ENCODE measurements at regions not wholly inside any gene's neighbourhood (a gene's known extent, or its start where the extent isn't known, plus 50 kb on each side); places are given as distances from the start of the nearest gene placed in this dataset.

GRCh38 chr5:1936901-1937300 lies 54.2 kb upstream of the IRX4 start:
- H4K20me1 ChIP-seq (ENCODE audit: low read length): no peaks in the 10 kb centered on the region
- peak overlapping the region; percentile 33; the same call in 1 of the 2 replicates for H3K4me2 ChIP-seq (ENCODE audit: low read length)
- no peak overlapping the region for H3K9ac ChIP-seq (ENCODE audit: low read length)
- 0 out of 2 replicates have a peak, but pooled peaks cover 5% of the 10 kb centered on the region for H3K27me3 ChIP-seq (ENCODE audit: low read length)
- no peaks in the 10 kb centered on the region for H3K79me2 ChIP-seq (ENCODE audit: low read length)
- peak; percentile 31 for ATAC-seq
- TF ChIP-seq EZH2phosphoT487 (IDR thresholded peaks at IDR 0.05; ENCODE audit: borderline replicate concordance, low read length): no peak
- TF ChIP-seq EZH2 (IDR thresholded peaks at IDR 0.05; ENCODE audit: low read length, unreplicated experiment): no peak
- no peak for TF ChIP-seq CTCF (conservative IDR thresholded peaks at IDR 0.05; ENCODE audit: low read depth, low read length)
- H3K9me3 ChIP-seq (ENCODE audit: low read length): no peaks in the 10 kb centered on the region
- H3K4me3 ChIP-seq (ENCODE audit: low read length): no peak overlapping the region
- H3K9me2 ChIP-seq (replicated peaks; ENCODE audit: low read length): no peaks in the 10 kb centered on the region
- no peaks in the 10 kb centered on the region for H3K36me3 ChIP-seq (ENCODE audit: low read depth, low read length)
- no peaks in the 10 kb centered on the region for H3F3A ChIP-seq (ENCODE audit: low read length, unreplicated experiment)
- no TSS peak for BruUV-seq (replicated peaks)
- intact Hi-C loops (cut with micrococcal nuclease): no loop called here
- peak; percentile 15 for DNase-seq
- CTCF ChIA-PET: no interaction called here
- H2AFZ ChIP-seq (ENCODE audit: low read length): no peak overlapping the region
- peak overlapping the region; percentile 21 for H3K27ac ChIP-seq (ENCODE audit: low read length)
- peaks cover 17% of the 10 kb centered on the region for H3K4me1 ChIP-seq (ENCODE audit: insufficient read depth, low read length)
- POLR2A ChIA-PET (ENCODE audit: unreplicated experiment): no interaction called here

- CTCF ChIA-PET: no interaction called here
- H3K36me3 ChIP-seq (ENCODE audit: low read depth, low read length): no peaks in the 10 kb centered on the region
- no peaks in the 10 kb centered on the region for H3K79me2 ChIP-seq (ENCODE audit: low read length)
- DNase-seq (peak; percentile 81), ATAC-seq (peak; percentile 24; the same call in 1 of the 2 replicates)
- no TSS peak for BruUV-seq (replicated peaks)
- peak overlapping the region; percentile 25 for H3K27ac ChIP-seq (ENCODE audit: low read length)
- peak overlapping the region; percentile 33; the same call in 1 of the 2 replicates for H3K4me2 ChIP-seq (ENCODE audit: low read length)
- H2AFZ ChIP-seq (ENCODE audit: low read length): 0 out of 2 replicates have a peak overlapping the region, but pooled peaks have one; percentile 13
- no peaks in the 10 kb centered on the region for H4K20me1 ChIP-seq (ENCODE audit: low read length)
- intact Hi-C loops (cut with micrococcal nuclease): no loop called here
- H3K4me3 ChIP-seq (ENCODE audit: low read length): no peak overlapping the region
- no peak for TF ChIP-seq EZH2phosphoT487 (IDR thresholded peaks at IDR 0.05; ENCODE audit: borderline replicate concordance, low read length)
- TF ChIP-seq CTCF (conservative IDR thresholded peaks at IDR 0.05; ENCODE audit: low read depth, low read length): no peak
- TF ChIP-seq EZH2 (IDR thresholded peaks at IDR 0.05; ENCODE audit: low read length, unreplicated experiment): no peak
- POLR2A ChIA-PET (ENCODE audit: unreplicated experiment): no interaction called here
- 0 out of 2 replicates have a peak, but pooled peaks cover 5% of the 10 kb centered on the region for H3K27me3 ChIP-seq (ENCODE audit: low read length)
- peaks cover 17% of the 10 kb centered on the region for H3K4me1 ChIP-seq (ENCODE audit: insufficient read depth, low read length)
- no peaks in the 10 kb centered on the region for H3K9me2 ChIP-seq (replicated peaks; ENCODE audit: low read length)
- H3K9me3 ChIP-seq (ENCODE audit: low read length): no peaks in the 10 kb centered on the region
- H3K9ac ChIP-seq (ENCODE audit: low read length): no peak overlapping the region
- no peaks in the 10 kb centered on the region for H3F3A ChIP-seq (ENCODE audit: low read length, unreplicated experiment)
Measured at GRCh38 chr5:1936413-1936812, 53.7 kb upstream of the IRX4 start.

- ATAC-seq: no peak
- intact Hi-C loops (cut with micrococcal nuclease): no loop called here
- TF ChIP-seq EZH2 (IDR thresholded peaks at IDR 0.05; ENCODE audit: low read length, unreplicated experiment) (no peak), CTCF (conservative IDR thresholded peaks at IDR 0.05; ENCODE audit: low read depth, low read length) (no peak), EZH2phosphoT487 (IDR thresholded peaks at IDR 0.05; ENCODE audit: borderline replicate concordance, low read length) (no peak)
- no peak for DNase-seq
- Histone ChIP-seq H3K9me2 (replicated peaks; ENCODE audit: low read length) (no peaks in the 10 kb centered on the region), H3K36me3 (ENCODE audit: low read depth, low read length) (no peaks in the 10 kb centered on the region), H3K4me2 (ENCODE audit: low read length) (no peak overlapping the region), H3K4me3 (ENCODE audit: low read length) (no peak overlapping the region), H3K9me3 (ENCODE audit: low read length) (no peaks in the 10 kb centered on the region), H3K4me1 (ENCODE audit: insufficient read depth, low read length) (peaks cover 17% of the 10 kb centered on the region), H3K9ac (ENCODE audit: low read length) (no peak overlapping the region), H3K27me3 (ENCODE audit: low read length) (0 out of 2 replicates have a peak, but pooled peaks cover 5% of the 10 kb centered on the region), H4K20me1 (ENCODE audit: low read length) (no peaks in the 10 kb centered on the region), H3F3A (ENCODE audit: low read length, unreplicated experiment) (no peaks in the 10 kb centered on the region), H2AFZ (ENCODE audit: low read length) (no peak overlapping the region), H3K27ac (ENCODE audit: low read length) (no peak overlapping the region), H3K79me2 (ENCODE audit: low read length) (no peaks in the 10 kb centered on the region)
- CTCF ChIA-PET: no interaction called here
- POLR2A ChIA-PET (ENCODE audit: unreplicated experiment): no interaction called here
- BruUV-seq (replicated peaks): no TSS peak
Measured at GRCh38 chr5:1934801-1935429, 52.2 kb upstream of the IRX4 start.
